Ascending aorta (tissue), 2 donors: ENCODE measurements at regions not wholly inside any gene's neighbourhood (a gene's known extent, or its start where the extent isn't known, plus 50 kb on each side); places are given as distances from the start of the nearest gene placed in this dataset.

ENCODE experiments used
- DNase-seq, 2 donors: peaks; one replicate each; pipeline ENCODE4 v3.0.0-alpha.2; 2019; ENCODE audit warnings: low spot score in 2 of 2
- H3K27ac ChIP-seq, 2 donors: fragments of 200-600 bp; sonication (generic); one replicate each; pipeline ENCODE4 v1.5.1; 2016 to 2017; ENCODE audit warnings: mild to moderate bottlenecking in 1 of 2
- H3K27me3 ChIP-seq: fragments of 200-600 bp; sonication (generic); one replicate; pipeline ENCODE4 v1.5.1; 2017
- H3K36me3 ChIP-seq, 2 donors: fragments of 200-600 bp; sonication (generic); one replicate each; pipeline ENCODE4 v1.5.1; 2016
- H3K4me1 ChIP-seq, 2 donors: fragments of 200-600 bp; sonication (generic); one replicate each; pipeline ENCODE4 v1.5.1; 2016 to 2017; ENCODE audit warnings: mild to moderate bottlenecking in 1 of 2
- H3K4me3 ChIP-seq, 2 donors: fragments of 200-600 bp; sonication (generic); one replicate each; pipeline ENCODE4 v1.5.1; 2016 to 2017; ENCODE audit warnings: mild to moderate bottlenecking in 1 of 2
- H3K9me3 ChIP-seq, 2 donors: fragments of 200-600 bp; sonication (generic); one replicate each; pipeline ENCODE4 v1.5.1; 2016
- intact Hi-C: fragments of 100-400 bp; cut with DNase I; formaldehyde crosslinking; loops from one replicate; pipeline ENCODE4 v1.15.1; 2023
- TF ChIP-seq, protein P1 (sequence below), 3 experiments: fragments of 200-600 bp in 2 of 3; fragments of 450-650 bp in 1 of 3; sonication (generic) in 2 of 3; IDR thresholded peaks; one replicate each; pipeline ENCODE4 v1.5.1; 2016 to 2019; ENCODE audit warnings: antibody characterized with exemption in 3 of 3, mild to moderate bottlenecking in 1 of 3, moderate library complexity in 1 of 3

DNA sequence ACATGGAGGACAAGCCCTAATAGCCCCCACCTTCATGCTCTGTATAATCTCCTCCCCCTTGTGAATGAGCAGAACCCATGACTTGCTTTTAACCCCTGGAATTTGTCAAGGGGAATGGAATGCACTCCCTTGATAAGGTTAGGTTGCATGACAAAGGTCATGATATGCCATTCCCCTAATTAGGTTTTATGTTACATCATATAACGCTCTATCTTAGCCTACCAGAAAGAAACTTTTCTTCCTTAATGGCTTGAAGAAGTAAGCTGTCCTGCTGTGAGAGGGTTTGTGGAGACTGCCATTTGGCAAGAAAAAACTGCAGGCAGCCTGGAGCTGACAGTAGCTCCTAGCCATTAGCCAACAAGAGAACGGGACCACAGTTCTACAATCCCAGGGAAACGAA lies 399.8 kb upstream of the MAD2L1 start:
- intact Hi-C loops: no loop called here
- DNase-seq: no peak
- TF ChIP-seq, protein P1, sequence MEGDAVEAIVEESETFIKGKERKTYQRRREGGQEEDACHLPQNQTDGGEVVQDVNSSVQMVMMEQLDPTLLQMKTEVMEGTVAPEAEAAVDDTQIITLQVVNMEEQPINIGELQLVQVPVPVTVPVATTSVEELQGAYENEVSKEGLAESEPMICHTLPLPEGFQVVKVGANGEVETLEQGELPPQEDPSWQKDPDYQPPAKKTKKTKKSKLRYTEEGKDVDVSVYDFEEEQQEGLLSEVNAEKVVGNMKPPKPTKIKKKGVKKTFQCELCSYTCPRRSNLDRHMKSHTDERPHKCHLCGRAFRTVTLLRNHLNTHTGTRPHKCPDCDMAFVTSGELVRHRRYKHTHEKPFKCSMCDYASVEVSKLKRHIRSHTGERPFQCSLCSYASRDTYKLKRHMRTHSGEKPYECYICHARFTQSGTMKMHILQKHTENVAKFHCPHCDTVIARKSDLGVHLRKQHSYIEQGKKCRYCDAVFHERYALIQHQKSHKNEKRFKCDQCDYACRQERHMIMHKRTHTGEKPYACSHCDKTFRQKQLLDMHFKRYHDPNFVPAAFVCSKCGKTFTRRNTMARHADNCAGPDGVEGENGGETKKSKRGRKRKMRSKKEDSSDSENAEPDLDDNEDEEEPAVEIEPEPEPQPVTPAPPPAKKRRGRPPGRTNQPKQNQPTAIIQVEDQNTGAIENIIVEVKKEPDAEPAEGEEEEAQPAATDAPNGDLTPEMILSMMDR (IDR thresholded peaks at IDR 0.05): no peak
- Histone ChIP-seq H3K4me3 (no peak overlapping the region), H3K9me3 (no peaks in the 10 kb centered on the region), H3K27me3 (no peaks in the 10 kb centered on the region), H3K36me3 (no peaks in the 10 kb centered on the region), H3K4me1 (no peaks in the 10 kb centered on the region), H3K27ac (no peak overlapping the region)

DNA sequence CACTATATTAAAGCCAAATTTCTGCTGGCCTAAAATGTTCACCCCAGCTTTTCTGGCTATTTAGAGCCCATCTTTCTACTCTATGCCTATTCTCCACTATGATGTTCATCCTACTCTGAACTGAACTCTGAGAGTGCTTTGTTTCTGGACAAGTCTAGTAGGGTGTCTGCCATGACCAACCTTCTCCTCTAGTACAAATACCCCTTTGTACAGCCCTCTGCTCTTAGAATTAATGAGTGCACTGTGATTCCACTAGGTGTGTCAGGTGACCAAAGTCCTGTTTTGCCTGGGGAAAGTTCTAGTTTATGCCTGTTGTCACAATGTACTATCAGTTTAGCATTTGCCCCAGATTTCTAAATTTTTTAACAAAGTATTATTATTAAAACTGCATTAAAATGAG lies 388.1 kb upstream of the MAD2L1 start:
- intact Hi-C loops: no loop called here
- no peaks in the 10 kb centered on the region for H3K9me3 ChIP-seq
- H3K27ac ChIP-seq: no peak overlapping the region
- TF ChIP-seq, protein P1 (IDR thresholded peaks at IDR 0.05): no peak
- H3K36me3 ChIP-seq: no peaks in the 10 kb centered on the region
- no peaks in the 10 kb centered on the region for H3K4me1 ChIP-seq
- no peak overlapping the region for H3K4me3 ChIP-seq
- DNase-seq: no peak
- no peaks in the 10 kb centered on the region for H3K27me3 ChIP-seq

DNA sequence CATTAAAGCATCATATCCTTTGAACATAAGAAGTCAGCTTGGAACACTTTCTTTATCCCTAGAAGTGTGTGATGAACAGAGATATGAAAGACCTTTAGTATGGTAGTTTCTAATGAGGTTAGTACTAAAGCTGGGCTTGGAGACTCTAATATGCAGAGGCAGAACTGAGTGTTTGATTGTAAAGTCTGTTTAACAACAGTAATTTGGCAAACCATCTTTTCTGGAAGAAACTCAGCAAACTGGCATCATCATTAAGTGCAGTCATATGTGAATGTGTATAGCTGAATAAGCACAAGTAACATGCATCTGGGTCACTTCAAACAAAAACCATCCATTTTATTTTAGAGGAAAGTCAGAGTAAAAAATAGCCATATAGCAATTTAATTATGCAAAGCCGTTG lies 385.9 kb upstream of the MAD2L1 start:
- Histone ChIP-seq H3K36me3 (no peaks in the 10 kb centered on the region), H3K4me3 (no peak overlapping the region), H3K27me3 (no peaks in the 10 kb centered on the region), H3K4me1 (no peaks in the 10 kb centered on the region), H3K9me3 (no peaks in the 10 kb centered on the region), H3K27ac (no peak overlapping the region)
- intact Hi-C loops: no loop called here
- DNase-seq: no peak
- TF ChIP-seq, protein P1 (IDR thresholded peaks at IDR 0.05): no peak

DNA sequence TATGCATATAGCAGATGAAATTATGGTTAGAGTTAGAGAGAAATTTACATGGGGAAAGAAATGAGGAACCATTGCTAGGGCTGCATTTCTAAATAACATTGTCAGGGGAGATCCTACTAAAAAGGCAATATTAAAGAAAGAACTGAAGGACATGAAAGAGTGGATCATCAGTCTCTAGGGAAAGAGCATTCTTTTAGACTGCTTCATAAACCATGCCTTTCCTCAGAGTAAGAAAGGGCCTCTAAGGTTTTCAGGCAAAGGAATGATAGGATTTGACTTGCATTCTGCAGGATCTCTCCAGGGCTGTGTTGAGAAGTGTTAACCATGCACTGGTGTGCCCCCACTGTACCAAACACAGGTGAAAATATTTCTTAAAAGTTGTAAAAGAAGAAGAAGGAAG lies 385.4 kb upstream of the MAD2L1 start:
- no peaks in the 10 kb centered on the region for H3K27me3 ChIP-seq
- no peaks in the 10 kb centered on the region for H3K9me3 ChIP-seq
- H3K36me3 ChIP-seq: no peaks in the 10 kb centered on the region
- no peak overlapping the region for H3K4me3 ChIP-seq
- intact Hi-C loops: no loop called here
- no peak for DNase-seq
- H3K27ac ChIP-seq: no peak overlapping the region
- TF ChIP-seq, protein P1 (IDR thresholded peaks at IDR 0.05): no peak
- H3K4me1 ChIP-seq: no peaks in the 10 kb centered on the region

DNA sequence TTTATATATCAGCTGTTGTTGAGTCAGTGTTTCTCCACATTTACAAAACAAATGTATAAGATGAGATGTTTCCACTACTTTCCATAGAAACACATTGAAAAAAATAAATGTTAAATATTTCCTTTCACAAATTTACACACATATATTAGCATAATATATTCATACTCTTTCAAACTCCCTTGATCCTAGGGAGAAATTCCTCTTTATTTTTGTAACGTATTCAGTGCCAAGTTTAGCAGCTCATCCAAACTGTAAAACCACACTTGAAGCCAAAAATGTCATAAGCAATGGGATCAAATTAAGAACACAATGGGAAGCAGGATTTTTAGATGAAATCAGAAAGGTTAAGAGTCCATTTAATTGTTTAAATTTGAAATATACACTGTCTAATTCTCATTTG lies 381.1 kb upstream of the MAD2L1 start:
- TF ChIP-seq, protein P1 (IDR thresholded peaks at IDR 0.05): no peak
- no peak for DNase-seq
- H3K27me3 ChIP-seq: no peaks in the 10 kb centered on the region
- intact Hi-C loops: no loop called here
- H3K27ac ChIP-seq: no peak overlapping the region
- H3K4me1 ChIP-seq: no peaks in the 10 kb centered on the region
- H3K9me3 ChIP-seq: no peaks in the 10 kb centered on the region
- no peak overlapping the region for H3K4me3 ChIP-seq
- H3K36me3 ChIP-seq: no peaks in the 10 kb centered on the region

DNA sequence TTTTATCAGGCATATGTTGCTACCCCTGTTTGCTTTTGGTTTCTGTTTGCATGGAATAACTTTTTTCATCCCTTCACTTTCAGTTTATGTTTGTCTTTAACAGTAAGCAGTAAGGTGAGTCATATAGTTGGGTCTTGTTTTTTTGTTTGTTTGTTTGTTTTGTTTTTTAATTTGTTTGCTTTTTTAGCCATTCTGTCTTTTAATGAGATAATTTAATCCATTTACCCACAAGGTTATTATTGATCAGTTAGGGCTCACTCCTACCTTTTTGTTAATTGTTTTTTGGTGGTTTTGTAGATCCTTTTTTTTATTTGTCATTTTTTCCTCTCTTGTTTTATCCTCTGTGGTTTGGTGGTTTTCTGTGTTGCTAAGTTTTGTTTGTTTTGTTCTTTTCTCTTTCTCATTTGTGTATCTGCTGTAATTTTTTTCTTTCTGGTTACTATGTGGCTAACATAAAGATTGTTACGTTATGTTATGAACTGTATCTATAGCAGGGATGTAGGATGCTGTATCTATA lies 379.5 kb upstream of the MAD2L1 start:
- DNase-seq: no peak
- no peaks in the 10 kb centered on the region for H3K9me3 ChIP-seq
- no peak overlapping the region for H3K4me3 ChIP-seq
- no peaks in the 10 kb centered on the region for H3K4me1 ChIP-seq
- no peaks in the 10 kb centered on the region for H3K27me3 ChIP-seq
- TF ChIP-seq, protein P1 (IDR thresholded peaks at IDR 0.05): no peak
- H3K27ac ChIP-seq: no peak overlapping the region
- no peaks in the 10 kb centered on the region for H3K36me3 ChIP-seq
- intact Hi-C loops: no loop called here
